Globus pallidus (tissue), 1 donor: ENCODE measurements at regions not wholly inside any gene's neighbourhood (a gene's known extent, or its start where the extent isn't known, plus 50 kb on each side); places are given as distances from the start of the nearest gene placed in this dataset.
"Not testable (repeated sequence)": the region's sequence is repeated elsewhere in the genome, so short reads cannot be mapped to it uniquely, and the experiment has no call there.

Source experiments
- DNase-seq: peaks from one replicate; pipeline ENCODE4 v3.0.0-alpha.2; 2015; ENCODE audit warnings: low spot score

GRCh38 chr6:60991427-60992028 lies 1294.5 kb downstream of the KHDRBS2 start:
- DNase-seq, result no peak

- no peak for DNase-seq
These were observed 1333.5 kb downstream of the KHDRBS2 start for GRCh38 chr6:60952500-60952899.

GRCh38 chr6:60950221-60950923 lies 1335.7 kb downstream of the KHDRBS2 start:
- DNase-seq, result not testable (repeated sequence)

- DNase-seq, result not testable (repeated sequence)
These were observed 1338.6 kb downstream of the KHDRBS2 start for GRCh38 chr6:60947416-60947815.

GRCh38 chr6:60944803-60945202 lies 1341.2 kb downstream of the KHDRBS2 start:
- DNase-seq, result not testable (repeated sequence)

- not testable (repeated sequence) for DNase-seq
These were observed 1350.1 kb downstream of the KHDRBS2 start for GRCh38 chr6:60935970-60936369.

GRCh38 chr6:60919652-60920051 lies 1366.4 kb downstream of the KHDRBS2 start:
- DNase-seq, result not testable (repeated sequence)

GRCh38 chr6:60903860-60904259 lies 1382.2 kb downstream of the KHDRBS2 start:
- not testable (repeated sequence) for DNase-seq

- DNase-seq, result not testable (repeated sequence)
These were observed 1392.7 kb downstream of the KHDRBS2 start for GRCh38 chr6:60893374-60893773.

GRCh38 chr6:60891606-60892005 lies 1394.4 kb downstream of the KHDRBS2 start:
- DNase-seq, result no peak

- not testable (repeated sequence) for DNase-seq
These were observed 1408.6 kb downstream of the KHDRBS2 start for GRCh38 chr6:60877396-60877795.

GRCh38 chr6:60870779-60871178 lies 1415.2 kb downstream of the KHDRBS2 start:
- DNase-seq, result not testable (repeated sequence)

GRCh38 chr6:60867548-60867947 lies 1418.5 kb downstream of the KHDRBS2 start:
- DNase-seq, result no peak

GRCh38 chr6:60843175-60843982 lies 1442.6 kb downstream of the KHDRBS2 start:
- not testable (repeated sequence) for DNase-seq

GRCh38 chr6:60830726-60831125 lies 1455.3 kb downstream of the KHDRBS2 start:
- not testable (repeated sequence) for DNase-seq

GRCh38 chr6:60822597-60822996 lies 1463.4 kb downstream of the KHDRBS2 start:
- DNase-seq, result not testable (repeated sequence)

GRCh38 chr6:60818072-60818471 lies 1468.0 kb downstream of the KHDRBS2 start:
- not testable (repeated sequence) for DNase-seq

- DNase-seq, result not testable (repeated sequence)
These were observed 1471.2 kb downstream of the KHDRBS2 start for GRCh38 chr6:60814784-60815183.

GRCh38 chr6:60813897-60814596 lies 1472.0 kb downstream of the KHDRBS2 start:
- not testable (repeated sequence) for DNase-seq

GRCh38 chr6:60810216-60810615 lies 1475.8 kb downstream of the KHDRBS2 start:
- not testable (repeated sequence) for DNase-seq

- peak; percentile 21 for DNase-seq
These were observed 1486.9 kb downstream of the KHDRBS2 start for GRCh38 chr6:60799146-60799545.

GRCh38 chr6:60797831-60798230 lies 1488.2 kb downstream of the KHDRBS2 start:
- DNase-seq, result not testable (repeated sequence)
